DND-41 (cell line): ENCODE measurements at regions not wholly inside any gene's neighbourhood (a gene's known extent, or its start where the extent isn't known, plus 50 kb on each side); places are given as distances from the start of the nearest gene placed in this dataset.

Experiments
- ATAC-seq: fragments of 200-7000 bp; cut with Tn5 transposase; 3 replicates; pipeline ENCODE4 v1.9.1; 2021; ENCODE audit warnings: low read depth; ENCODE audit not compliant: insufficient read depth
- DNase-seq: peaks from one replicate; pipeline ENCODE4 v3.0.0-alpha.2; 2020
- H2AFZ ChIP-seq: 2 replicates; pipeline ENCODE4 v1.6.0; 2012; ENCODE audit warnings: low read depth, low read length
- H3K27ac ChIP-seq: 2 replicates; pipeline ENCODE4 v1.5.1; 2012; ENCODE audit warnings: low read length, inconsistent platforms
- H3K27me3 ChIP-seq: fragments of 200-600 bp; sonication (generic); 2 replicates; pipeline ENCODE4 v1.6.0; 2012; ENCODE audit warnings: low read length, mild to moderate bottlenecking, inconsistent platforms; ENCODE audit not compliant: insufficient read depth, poor library complexity
- H3K36me3 ChIP-seq: 2 replicates; pipeline ENCODE4 v1.5.1; 2012; ENCODE audit warnings: low read length, inconsistent platforms; ENCODE audit not compliant: insufficient read depth
- H3K4me1 ChIP-seq: 2 replicates; pipeline ENCODE4 v1.5.1; 2012; ENCODE audit warnings: mild to moderate bottlenecking, low read length; ENCODE audit not compliant: insufficient read depth
- H3K4me2 ChIP-seq: 2 replicates; pipeline ENCODE4 v1.6.0; 2012; ENCODE audit warnings: mild to moderate bottlenecking, moderate library complexity, low read length, inconsistent platforms; ENCODE audit not compliant: insufficient read depth
- H3K4me3 ChIP-seq, 2 experiments: fragments of 200-600 bp in 1 of 2; shearing (Covaris generic) in 1 of 2; 2 replicates each; pipeline ENCODE4 v1.5.1; 2012 to 2016; ENCODE audit warnings: inconsistent platforms in 2 of 2, low read length in 2 of 2, mild to moderate bottlenecking in 2 of 2, low read depth in 1 of 2, moderate library complexity in 1 of 2
- H3K79me2 ChIP-seq: 2 replicates; pipeline ENCODE4 v1.6.0; 2012; ENCODE audit warnings: low read length, inconsistent platforms; ENCODE audit not compliant: insufficient read depth
- H3K9ac ChIP-seq: 2 replicates; pipeline ENCODE4 v1.6.0; 2012; ENCODE audit warnings: low read depth, mild to moderate bottlenecking, inconsistent platforms, low read length, moderate library complexity
- H3K9me3 ChIP-seq: 2 replicates; pipeline ENCODE4 v1.5.1; 2012; ENCODE audit warnings: low read length, moderate library complexity, mild to moderate bottlenecking, inconsistent platforms; ENCODE audit not compliant: insufficient read depth, severe bottlenecking
- H4K20me1 ChIP-seq: 2 replicates; pipeline ENCODE4 v1.6.0; 2012; ENCODE audit warnings: low read length; ENCODE audit not compliant: insufficient read depth
- EZH2 ChIP-seq: IDR thresholded peaks from 3 replicates; pipeline ENCODE4 v1.6.1; 2012; ENCODE audit warnings: borderline replicate concordance, low read depth, mild to moderate bottlenecking, moderate library complexity, low read length, inconsistent platforms; ENCODE audit not compliant: severe bottlenecking
- TF ChIP-seq, protein P1 (sequence below): IDR thresholded peaks from 2 replicates; pipeline ENCODE4 v1.5.1; 2012; ENCODE audit warnings: borderline replicate concordance, low read length, moderate library complexity, mild to moderate bottlenecking; ENCODE audit not compliant: poor library complexity, severe bottlenecking; ENCODE audit errors: extremely low read depth

DNA sequence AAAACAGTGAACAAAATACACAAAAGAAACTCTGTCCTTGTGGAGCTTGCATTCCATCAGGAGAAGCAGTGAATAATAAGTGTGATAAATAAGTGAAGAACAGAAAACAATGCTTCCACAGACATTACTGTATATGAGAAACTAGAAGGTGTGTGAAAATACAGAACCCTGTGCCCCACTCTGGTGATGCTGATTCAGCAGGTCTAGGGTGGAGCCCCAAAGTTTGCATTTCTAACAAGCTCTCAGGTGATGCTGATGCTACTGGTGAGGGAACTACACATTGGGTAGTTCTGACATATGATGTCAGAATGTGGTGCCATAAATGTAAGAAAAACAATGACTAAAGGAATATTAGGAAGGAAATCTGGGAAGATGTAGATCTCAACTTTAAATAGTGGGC, 601.4 kb upstream of the BTBD3 start:
- ATAC-seq (no peak), DNase-seq (no peak)
- Histone ChIP-seq H3K4me3 (no peak overlapping the region), H3K36me3 (no peaks in the 10 kb centered on the region), H3K9me3 (peaks cover 3% of the 10 kb centered on the region), H3K79me2 (no peaks in the 10 kb centered on the region), H3K27me3 (no peaks in the 10 kb centered on the region), H4K20me1 (no peaks in the 10 kb centered on the region), H2AFZ (no peak overlapping the region), H3K27ac (no peak overlapping the region), H3K9ac (no peak overlapping the region), H3K4me2 (no peak overlapping the region), H3K4me1 (no peaks in the 10 kb centered on the region)
- TF ChIP-seq, protein P1, sequence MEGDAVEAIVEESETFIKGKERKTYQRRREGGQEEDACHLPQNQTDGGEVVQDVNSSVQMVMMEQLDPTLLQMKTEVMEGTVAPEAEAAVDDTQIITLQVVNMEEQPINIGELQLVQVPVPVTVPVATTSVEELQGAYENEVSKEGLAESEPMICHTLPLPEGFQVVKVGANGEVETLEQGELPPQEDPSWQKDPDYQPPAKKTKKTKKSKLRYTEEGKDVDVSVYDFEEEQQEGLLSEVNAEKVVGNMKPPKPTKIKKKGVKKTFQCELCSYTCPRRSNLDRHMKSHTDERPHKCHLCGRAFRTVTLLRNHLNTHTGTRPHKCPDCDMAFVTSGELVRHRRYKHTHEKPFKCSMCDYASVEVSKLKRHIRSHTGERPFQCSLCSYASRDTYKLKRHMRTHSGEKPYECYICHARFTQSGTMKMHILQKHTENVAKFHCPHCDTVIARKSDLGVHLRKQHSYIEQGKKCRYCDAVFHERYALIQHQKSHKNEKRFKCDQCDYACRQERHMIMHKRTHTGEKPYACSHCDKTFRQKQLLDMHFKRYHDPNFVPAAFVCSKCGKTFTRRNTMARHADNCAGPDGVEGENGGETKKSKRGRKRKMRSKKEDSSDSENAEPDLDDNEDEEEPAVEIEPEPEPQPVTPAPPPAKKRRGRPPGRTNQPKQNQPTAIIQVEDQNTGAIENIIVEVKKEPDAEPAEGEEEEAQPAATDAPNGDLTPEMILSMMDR, result no peak
- no peak for TF ChIP-seq EZH2

DNA sequence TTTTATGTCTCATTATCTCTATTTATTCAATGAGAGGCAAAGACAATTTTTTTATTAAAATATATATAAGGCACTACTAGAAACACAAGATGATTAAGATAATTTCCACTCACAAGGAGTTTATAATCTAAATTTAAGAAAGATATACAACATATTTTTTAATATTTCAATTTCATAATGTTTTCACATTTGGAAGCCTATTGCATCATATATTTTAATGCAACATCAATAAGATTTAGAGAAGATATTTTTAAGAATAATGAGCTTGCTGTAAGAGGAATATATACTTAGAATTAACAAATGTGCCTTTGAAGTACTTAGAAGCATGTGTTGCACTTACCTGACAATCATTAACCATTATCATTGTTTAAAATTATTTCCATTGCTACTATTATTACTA, 597.7 kb upstream of the BTBD3 start:
- Histone ChIP-seq H3K27ac (no peak overlapping the region), H3K4me3 (no peak overlapping the region), H4K20me1 (no peaks in the 10 kb centered on the region), H3K27me3 (no peaks in the 10 kb centered on the region), H3K79me2 (no peaks in the 10 kb centered on the region), H2AFZ (no peak overlapping the region), H3K4me1 (no peaks in the 10 kb centered on the region), H3K9me3 (peaks cover 5% of the 10 kb centered on the region), H3K36me3 (no peaks in the 10 kb centered on the region), H3K4me2 (no peak overlapping the region), H3K9ac (no peak overlapping the region)
- DNase-seq, result no peak
- no peak for ATAC-seq
- TF ChIP-seq, protein P1, result no peak
- no peak for TF ChIP-seq EZH2

DNA sequence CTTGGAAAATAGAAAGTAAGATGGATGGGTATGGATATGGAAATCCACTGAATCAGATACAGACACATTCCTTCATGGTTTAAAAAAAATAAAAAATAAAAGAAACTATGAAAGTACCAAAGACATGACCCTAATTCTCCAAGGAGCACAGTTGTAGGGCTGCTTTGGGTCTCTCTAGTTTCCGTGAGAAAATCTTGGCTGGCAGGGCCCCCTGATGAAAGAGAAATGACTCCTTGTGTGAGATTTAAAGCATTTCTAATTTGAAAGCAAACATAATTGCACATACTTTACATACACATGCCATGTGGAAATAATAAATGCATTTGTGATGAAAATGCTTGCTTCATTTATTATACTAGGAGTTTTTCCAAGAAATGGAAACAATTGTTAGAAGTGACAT, 593.9 kb upstream of the BTBD3 start:
- ATAC-seq (no peak), DNase-seq (no peak)
- Histone ChIP-seq H2AFZ (no peak overlapping the region), H3K9me3 (peaks cover 2% of the 10 kb centered on the region), H3K4me2 (no peak overlapping the region), H3K79me2 (no peaks in the 10 kb centered on the region), H4K20me1 (no peaks in the 10 kb centered on the region), H3K27ac (no peak overlapping the region), H3K4me1 (no peaks in the 10 kb centered on the region), H3K36me3 (no peaks in the 10 kb centered on the region), H3K27me3 (no peaks in the 10 kb centered on the region), H3K9ac (no peak overlapping the region), H3K4me3 (no peak overlapping the region)
- no peak for TF ChIP-seq EZH2
- TF ChIP-seq, protein P1, result no peak

DNA sequence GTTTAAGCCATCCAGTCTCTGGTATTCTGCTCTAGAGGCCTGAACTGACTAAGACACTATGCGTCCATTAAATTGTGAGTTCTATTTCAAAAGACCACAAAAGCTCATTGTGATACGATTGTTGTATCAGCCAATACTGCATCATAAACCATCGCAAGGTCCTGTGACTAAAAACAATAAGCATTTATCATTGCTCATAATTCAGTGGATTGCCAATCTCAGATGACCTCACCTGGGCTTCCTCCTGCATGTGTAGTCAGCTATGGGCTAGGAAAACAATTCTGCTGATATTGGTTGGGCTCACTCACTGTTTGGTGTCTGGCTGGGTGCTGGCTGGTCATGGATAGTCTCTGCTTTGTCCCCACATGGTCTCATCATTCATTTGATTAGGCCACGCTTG, 592.7 kb upstream of the BTBD3 start:
- DNase-seq (no peak), ATAC-seq (no peak)
- Histone ChIP-seq H3K4me2 (no peak overlapping the region), H3K27ac (no peak overlapping the region), H3K4me3 (no peak overlapping the region), H3K79me2 (no peaks in the 10 kb centered on the region), H3K9me3 (peaks cover 2% of the 10 kb centered on the region), H3K4me1 (no peaks in the 10 kb centered on the region), H2AFZ (no peak overlapping the region), H3K36me3 (no peaks in the 10 kb centered on the region), H3K27me3 (no peaks in the 10 kb centered on the region), H4K20me1 (no peaks in the 10 kb centered on the region), H3K9ac (no peak overlapping the region)
- no peak for TF ChIP-seq EZH2
- TF ChIP-seq, protein P1, result no peak
